ENCODE measurements at regions not wholly inside any gene's neighbourhood (a gene's known extent, or its start where the extent isn't known, plus 50 kb on each side); places are given as distances from the start of the nearest gene placed in this dataset.

GRCh38 chr14:84465880-84466279 lies 1064.1 kb upstream of the FLRT2 start:
- TF ChIP-seq, protein P1, sequence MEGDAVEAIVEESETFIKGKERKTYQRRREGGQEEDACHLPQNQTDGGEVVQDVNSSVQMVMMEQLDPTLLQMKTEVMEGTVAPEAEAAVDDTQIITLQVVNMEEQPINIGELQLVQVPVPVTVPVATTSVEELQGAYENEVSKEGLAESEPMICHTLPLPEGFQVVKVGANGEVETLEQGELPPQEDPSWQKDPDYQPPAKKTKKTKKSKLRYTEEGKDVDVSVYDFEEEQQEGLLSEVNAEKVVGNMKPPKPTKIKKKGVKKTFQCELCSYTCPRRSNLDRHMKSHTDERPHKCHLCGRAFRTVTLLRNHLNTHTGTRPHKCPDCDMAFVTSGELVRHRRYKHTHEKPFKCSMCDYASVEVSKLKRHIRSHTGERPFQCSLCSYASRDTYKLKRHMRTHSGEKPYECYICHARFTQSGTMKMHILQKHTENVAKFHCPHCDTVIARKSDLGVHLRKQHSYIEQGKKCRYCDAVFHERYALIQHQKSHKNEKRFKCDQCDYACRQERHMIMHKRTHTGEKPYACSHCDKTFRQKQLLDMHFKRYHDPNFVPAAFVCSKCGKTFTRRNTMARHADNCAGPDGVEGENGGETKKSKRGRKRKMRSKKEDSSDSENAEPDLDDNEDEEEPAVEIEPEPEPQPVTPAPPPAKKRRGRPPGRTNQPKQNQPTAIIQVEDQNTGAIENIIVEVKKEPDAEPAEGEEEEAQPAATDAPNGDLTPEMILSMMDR (IDR thresholded peaks at IDR 0.05) = no peak
- TF ChIP-seq TCF7L2 (IDR thresholded peaks at IDR 0.05; ENCODE audit: low read depth, low read length) (no peak), SIN3A (IDR thresholded peaks at IDR 0.05; ENCODE audit: borderline replicate concordance, insufficient read depth, low read depth, low read length) (no peak)
